ENCODE measurements at regions not wholly inside any gene's neighbourhood (a gene's known extent, or its start where the extent isn't known, plus 50 kb on each side); places are given as distances from the start of the nearest gene placed in this dataset.

- no peak for TF ChIP-seq AR (CRISPR knock-in tag; IDR thresholded peaks at IDR 0.05)
- no peak for TF ChIP-seq RORB (CRISPR knock-in tag; IDR thresholded peaks at IDR 0.05)
- TF ChIP-seq TEAD1 (CRISPR knock-in tag; IDR thresholded peaks at IDR 0.05) = no peak
- no peak for TF ChIP-seq GTF2I (CRISPR knock-in tag; conservative IDR thresholded peaks at IDR 0.05)
- no peak for TF ChIP-seq ERG (CRISPR knock-in tag; IDR thresholded peaks at IDR 0.05)
- TF ChIP-seq ATF1 (CRISPR knock-in tag; IDR thresholded peaks at IDR 0.05) = no peak
- no peak for TF ChIP-seq CBFB (CRISPR knock-in tag; IDR thresholded peaks at IDR 0.05; ENCODE audit: low read depth)
- TF ChIP-seq, protein P1, sequence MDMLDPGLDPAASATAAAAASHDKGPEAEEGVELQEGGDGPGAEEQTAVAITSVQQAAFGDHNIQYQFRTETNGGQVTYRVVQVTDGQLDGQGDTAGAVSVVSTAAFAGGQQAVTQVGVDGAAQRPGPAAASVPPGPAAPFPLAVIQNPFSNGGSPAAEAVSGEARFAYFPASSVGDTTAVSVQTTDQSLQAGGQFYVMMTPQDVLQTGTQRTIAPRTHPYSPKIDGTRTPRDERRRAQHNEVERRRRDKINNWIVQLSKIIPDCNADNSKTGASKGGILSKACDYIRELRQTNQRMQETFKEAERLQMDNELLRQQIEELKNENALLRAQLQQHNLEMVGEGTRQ (CRISPR knock-in tag; IDR thresholded peaks at IDR 0.05) = no peak
- TF ChIP-seq TEAD4 (CRISPR knock-in tag; IDR thresholded peaks at IDR 0.05) = no peak
- TF ChIP-seq, protein P2, sequence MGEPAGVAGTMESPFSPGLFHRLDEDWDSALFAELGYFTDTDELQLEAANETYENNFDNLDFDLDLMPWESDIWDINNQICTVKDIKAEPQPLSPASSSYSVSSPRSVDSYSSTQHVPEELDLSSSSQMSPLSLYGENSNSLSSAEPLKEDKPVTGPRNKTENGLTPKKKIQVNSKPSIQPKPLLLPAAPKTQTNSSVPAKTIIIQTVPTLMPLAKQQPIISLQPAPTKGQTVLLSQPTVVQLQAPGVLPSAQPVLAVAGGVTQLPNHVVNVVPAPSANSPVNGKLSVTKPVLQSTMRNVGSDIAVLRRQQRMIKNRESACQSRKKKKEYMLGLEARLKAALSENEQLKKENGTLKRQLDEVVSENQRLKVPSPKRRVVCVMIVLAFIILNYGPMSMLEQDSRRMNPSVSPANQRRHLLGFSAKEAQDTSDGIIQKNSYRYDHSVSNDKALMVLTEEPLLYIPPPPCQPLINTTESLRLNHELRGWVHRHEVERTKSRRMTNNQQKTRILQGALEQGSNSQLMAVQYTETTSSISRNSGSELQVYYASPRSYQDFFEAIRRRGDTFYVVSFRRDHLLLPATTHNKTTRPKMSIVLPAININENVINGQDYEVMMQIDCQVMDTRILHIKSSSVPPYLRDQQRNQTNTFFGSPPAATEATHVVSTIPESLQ (CRISPR knock-in tag; IDR thresholded peaks at IDR 0.05) = no peak
- no peak for TF ChIP-seq MXD4 (CRISPR knock-in tag; IDR thresholded peaks at IDR 0.05; ENCODE audit: borderline replicate concordance)
- no peak for TF ChIP-seq HMGA2 (CRISPR knock-in tag; IDR thresholded peaks at IDR 0.05)
Observed at GRCh38 chr5:63877961-63878360, 84.3 kb downstream of the HTR1A start (continued).

- H3K27ac Mint-ChIP-seq = no peak overlapping the region
- CTCF ChIA-PET = no interaction called here
- DNase-seq (ENCODE audit: low spot score) (no peak), ATAC-seq (no peak)
- H3K4me3 Mint-ChIP-seq = no peak overlapping the region
- H3K9me3 Mint-ChIP-seq = peaks cover 49% of the 10 kb centered on the region
- peaks cover 23% of the 10 kb centered on the region for H3K36me3 Mint-ChIP-seq
- H3K4me1 Mint-ChIP-seq = no peaks in the 10 kb centered on the region
- TF ChIP-seq, protein P3, sequence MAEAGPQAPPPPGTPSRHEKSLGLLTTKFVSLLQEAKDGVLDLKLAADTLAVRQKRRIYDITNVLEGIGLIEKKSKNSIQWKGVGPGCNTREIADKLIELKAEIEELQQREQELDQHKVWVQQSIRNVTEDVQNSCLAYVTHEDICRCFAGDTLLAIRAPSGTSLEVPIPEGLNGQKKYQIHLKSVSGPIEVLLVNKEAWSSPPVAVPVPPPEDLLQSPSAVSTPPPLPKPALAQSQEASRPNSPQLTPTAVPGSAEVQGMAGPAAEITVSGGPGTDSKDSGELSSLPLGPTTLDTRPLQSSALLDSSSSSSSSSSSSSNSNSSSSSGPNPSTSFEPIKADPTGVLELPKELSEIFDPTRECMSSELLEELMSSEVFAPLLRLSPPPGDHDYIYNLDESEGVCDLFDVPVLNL (CRISPR knock-in tag; IDR thresholded peaks at IDR 0.05; ENCODE audit: borderline replicate concordance, low read depth) = no peak
- no peak for TF ChIP-seq NR2C2 (CRISPR knock-in tag; IDR thresholded peaks at IDR 0.05)
- TF ChIP-seq ZNF317 (CRISPR knock-in tag; IDR thresholded peaks at IDR 0.05; ENCODE audit: borderline replicate concordance, low read depth) = peak; percentile 92
- TF ChIP-seq RELA (CRISPR knock-in tag; IDR thresholded peaks at IDR 0.05; ENCODE audit: borderline replicate concordance) = no peak
- no peak for TF ChIP-seq ELF4 (CRISPR knock-in tag; IDR thresholded peaks at IDR 0.05; ENCODE audit: low read depth)
- TF ChIP-seq, protein P4, sequence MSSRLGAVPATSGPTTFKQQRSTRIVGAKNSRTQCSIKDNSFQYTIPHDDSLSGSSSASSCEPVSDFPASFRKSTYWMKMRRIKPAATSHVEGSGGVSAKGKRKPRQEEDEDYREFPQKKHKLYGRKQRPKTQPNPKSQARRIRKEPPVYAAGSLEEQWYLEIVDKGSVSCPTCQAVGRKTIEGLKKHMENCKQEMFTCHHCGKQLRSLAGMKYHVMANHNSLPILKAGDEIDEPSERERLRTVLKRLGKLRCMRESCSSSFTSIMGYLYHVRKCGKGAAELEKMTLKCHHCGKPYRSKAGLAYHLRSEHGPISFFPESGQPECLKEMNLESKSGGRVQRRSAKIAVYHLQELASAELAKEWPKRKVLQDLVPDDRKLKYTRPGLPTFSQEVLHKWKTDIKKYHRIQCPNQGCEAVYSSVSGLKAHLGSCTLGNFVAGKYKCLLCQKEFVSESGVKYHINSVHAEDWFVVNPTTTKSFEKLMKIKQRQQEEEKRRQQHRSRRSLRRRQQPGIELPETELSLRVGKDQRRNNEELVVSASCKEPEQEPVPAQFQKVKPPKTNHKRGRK (CRISPR knock-in tag; IDR thresholded peaks at IDR 0.05; ENCODE audit: borderline replicate concordance) = no peak
- no peak for TF ChIP-seq MAX (CRISPR knock-in tag; IDR thresholded peaks at IDR 0.05)
- TF ChIP-seq JAZF1 (CRISPR knock-in tag; IDR thresholded peaks at IDR 0.05) = no peak
- POLR2A ChIA-PET = no interaction called here
- no peaks in the 10 kb centered on the region for H3K27me3 Mint-ChIP-seq (ENCODE audit: low read depth)
Observed at GRCh38 chr5:63860379-63860778, 101.9 kb downstream of the HTR1A start.
